ENCODE measurements at regions not wholly inside any gene's neighbourhood (a gene's known extent, or its start where the extent isn't known, plus 50 kb on each side); places are given as distances from the start of the nearest gene placed in this dataset.
A peak's percentile ranks its signal among the peaks of the same experiment; 100 is the strongest.

DNA sequence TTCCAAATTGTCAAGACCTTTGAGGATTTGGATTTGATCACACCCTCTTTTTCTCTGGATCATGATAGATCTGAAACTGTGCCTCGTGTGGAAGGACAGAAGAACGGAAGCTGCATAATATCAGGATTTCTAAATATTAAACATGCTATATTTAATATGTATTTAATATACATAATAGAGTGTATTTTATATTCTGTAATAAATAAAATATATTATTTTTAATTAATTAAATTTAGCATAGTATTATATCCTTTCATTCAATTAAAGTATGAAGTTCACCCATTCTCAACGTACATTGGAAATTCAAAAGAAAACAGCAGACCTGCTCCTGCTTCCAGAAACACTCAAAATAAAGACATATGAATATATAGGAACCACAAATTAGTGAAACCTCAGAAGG, 70.6 kb upstream of the GLIS3 start:
- FAIRE-seq: no peak
- TF ChIP-seq, protein P1, sequence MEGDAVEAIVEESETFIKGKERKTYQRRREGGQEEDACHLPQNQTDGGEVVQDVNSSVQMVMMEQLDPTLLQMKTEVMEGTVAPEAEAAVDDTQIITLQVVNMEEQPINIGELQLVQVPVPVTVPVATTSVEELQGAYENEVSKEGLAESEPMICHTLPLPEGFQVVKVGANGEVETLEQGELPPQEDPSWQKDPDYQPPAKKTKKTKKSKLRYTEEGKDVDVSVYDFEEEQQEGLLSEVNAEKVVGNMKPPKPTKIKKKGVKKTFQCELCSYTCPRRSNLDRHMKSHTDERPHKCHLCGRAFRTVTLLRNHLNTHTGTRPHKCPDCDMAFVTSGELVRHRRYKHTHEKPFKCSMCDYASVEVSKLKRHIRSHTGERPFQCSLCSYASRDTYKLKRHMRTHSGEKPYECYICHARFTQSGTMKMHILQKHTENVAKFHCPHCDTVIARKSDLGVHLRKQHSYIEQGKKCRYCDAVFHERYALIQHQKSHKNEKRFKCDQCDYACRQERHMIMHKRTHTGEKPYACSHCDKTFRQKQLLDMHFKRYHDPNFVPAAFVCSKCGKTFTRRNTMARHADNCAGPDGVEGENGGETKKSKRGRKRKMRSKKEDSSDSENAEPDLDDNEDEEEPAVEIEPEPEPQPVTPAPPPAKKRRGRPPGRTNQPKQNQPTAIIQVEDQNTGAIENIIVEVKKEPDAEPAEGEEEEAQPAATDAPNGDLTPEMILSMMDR (IDR thresholded peaks at IDR 0.05; ENCODE audit: insufficient read depth, missing control alignments): no peak
- DNase-seq (ENCODE audit: insufficient read length, low spot score): no peak

DNA sequence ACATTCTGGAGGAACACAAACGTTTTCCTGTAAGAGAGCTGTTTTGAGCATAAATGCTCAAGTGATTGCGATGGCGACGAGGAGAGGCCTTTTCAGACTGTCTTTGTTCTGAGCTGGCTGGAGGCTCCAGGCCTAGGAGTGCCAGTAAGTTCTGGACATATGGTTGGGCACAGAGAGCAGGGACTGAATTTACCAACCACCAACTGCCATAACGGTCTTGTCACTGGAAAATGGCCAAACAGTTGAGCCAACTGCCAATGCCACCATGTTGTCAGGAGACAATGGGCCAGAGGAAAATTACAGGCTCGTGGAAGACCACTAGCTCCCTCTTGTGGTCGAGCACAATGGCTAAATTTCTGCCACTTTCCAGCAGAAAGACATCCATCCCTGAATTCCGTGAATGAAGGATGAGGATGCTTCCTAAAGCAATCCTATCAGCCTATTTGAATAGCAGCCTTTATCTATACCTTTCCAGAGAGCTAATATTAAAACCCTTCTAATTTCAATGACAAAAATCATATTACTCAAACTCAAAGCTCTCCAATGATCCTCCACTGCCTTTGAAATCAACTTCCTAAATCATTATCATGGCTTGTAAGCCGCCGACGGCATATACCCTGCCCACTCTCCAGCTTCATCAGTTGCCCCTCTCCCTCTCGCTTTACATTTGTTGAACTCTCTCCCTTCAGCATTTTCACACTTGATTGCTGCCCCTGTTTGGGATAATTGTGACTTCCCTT, 66.9 kb upstream of the GLIS3 start:
- FAIRE-seq (no peak), DNase-seq (ENCODE audit: insufficient read length, low spot score) (no peak)
- TF ChIP-seq, protein P1 (IDR thresholded peaks at IDR 0.05; ENCODE audit: insufficient read depth, missing control alignments): peak; percentile 54

DNA sequence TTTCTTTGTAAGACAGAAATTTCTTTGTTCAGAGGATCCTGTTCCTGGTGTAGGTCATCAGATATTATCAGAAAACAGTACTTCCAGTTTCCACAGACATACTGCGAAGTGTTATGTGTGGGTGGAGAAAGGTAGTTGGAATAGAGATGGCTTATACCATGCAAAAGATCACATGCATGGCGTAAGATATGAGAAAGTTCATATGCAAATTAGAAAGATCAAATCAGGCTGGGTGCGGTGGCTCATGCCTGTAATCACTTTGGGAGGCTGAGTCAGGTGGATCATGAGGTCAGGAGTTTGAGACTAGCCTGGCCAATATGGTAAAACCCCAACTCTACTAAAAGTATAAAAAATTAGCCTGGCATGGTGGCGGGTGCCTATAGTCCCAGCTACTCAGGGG, 65.2 kb upstream of the GLIS3 start:
- TF ChIP-seq, protein P1 (IDR thresholded peaks at IDR 0.05; ENCODE audit: insufficient read depth, missing control alignments): no peak
- DNase-seq (ENCODE audit: insufficient read length, low spot score): no peak
- no peak for FAIRE-seq

DNA sequence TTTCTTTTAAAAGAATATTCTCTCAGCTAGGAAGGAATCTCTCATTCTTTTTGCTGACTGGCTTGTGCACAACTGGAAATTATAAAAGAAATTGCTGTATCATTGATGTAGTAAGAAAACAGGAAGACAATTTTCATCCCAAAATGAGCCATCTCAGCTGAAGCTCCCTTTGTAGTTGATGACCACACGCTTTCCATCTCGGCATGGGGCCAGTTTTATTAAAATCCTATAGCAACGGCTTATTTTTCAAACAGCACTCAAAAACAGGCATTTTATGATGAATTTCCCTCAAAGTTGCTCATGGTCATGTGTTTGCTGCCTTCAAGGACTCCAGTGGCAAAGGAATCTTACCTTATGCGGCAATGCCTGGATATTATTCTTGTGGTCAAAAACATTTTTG, 62.4 kb upstream of the GLIS3 start:
- DNase-seq (ENCODE audit: insufficient read length, low spot score): no peak
- TF ChIP-seq, protein P1 (IDR thresholded peaks at IDR 0.05; ENCODE audit: insufficient read depth, missing control alignments): no peak
- no peak for FAIRE-seq

DNA sequence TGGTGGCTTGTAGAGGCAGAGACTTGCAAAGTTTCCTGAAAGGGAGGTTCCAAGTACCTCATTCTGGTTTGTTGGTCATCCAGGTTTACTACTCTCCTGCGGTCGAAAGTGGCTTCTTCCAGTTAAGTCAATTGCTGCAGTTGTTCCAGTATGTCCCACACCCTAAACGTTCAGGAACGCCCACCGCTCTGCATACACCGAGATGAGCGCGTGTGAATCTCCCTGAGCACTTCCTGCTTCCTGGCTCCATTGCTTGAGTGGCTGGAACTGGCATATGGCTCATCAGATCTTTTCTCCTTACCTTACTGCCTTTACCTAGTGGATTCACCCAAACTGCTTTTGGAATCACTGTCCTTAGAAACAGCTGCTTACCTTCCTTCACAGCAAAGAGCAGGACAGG, 59.1 kb upstream of the GLIS3 start:
- FAIRE-seq: no peak
- TF ChIP-seq, protein P1 (IDR thresholded peaks at IDR 0.05; ENCODE audit: insufficient read depth, missing control alignments): no peak
- no peak for DNase-seq (ENCODE audit: insufficient read length, low spot score)

DNA sequence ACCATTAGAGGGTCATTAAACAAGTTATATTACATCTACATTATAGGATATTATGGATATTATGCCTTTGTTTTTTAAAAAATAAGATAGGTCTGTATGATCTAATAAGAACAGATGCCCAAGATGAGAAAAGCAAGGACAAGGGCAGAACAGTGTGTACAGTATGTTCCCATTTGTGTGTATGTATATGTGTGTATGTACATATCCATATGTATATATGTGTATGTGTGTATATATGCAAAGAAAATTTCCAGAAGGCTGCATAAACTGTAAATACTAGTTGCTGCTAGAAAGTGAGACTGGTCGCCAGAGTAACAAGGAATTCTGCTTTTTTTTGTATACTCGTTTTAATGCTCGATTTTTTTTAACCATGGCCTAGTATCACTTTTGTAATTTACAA, 58.1 kb upstream of the GLIS3 start:
- TF ChIP-seq, protein P1 (IDR thresholded peaks at IDR 0.05; ENCODE audit: insufficient read depth, missing control alignments): no peak
- FAIRE-seq: no peak

DNA sequence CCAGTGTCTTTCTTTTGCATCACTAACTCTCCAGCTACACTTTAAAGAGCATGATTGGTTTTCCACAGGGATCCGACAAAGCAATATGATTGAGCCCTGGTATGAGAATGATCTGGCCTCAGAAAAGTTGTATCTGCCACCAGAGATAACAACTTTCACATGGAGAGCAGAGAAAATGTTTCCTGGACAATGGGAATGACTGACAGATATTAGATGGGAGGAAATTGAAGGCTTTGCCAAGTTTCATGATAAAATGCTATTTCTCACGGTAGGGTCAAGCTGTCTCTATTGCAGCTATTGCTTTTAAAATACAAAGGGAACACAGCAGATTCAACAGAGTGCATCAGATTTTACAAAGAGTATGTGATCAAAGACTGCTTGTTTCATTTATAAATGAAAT, 56.4 kb upstream of the GLIS3 start:
- no peak for FAIRE-seq
- TF ChIP-seq, protein P1 (IDR thresholded peaks at IDR 0.05; ENCODE audit: insufficient read depth, missing control alignments): no peak
- DNase-seq (ENCODE audit: insufficient read length, low spot score): no peak

More for the DNA sequence above, 58.1 kb upstream of the GLIS3 start:
- DNase-seq (ENCODE audit: insufficient read length, low spot score): no peak

Data from D721Med (cell line).